GM23338 (cell line): ENCODE measurements at regions not wholly inside any gene's neighbourhood (a gene's known extent, or its start where the extent isn't known, plus 50 kb on each side); places are given as distances from the start of the nearest gene placed in this dataset.

Source experiments
- ATAC-seq: fragments of 200-7000 bp; cut with Tn5 transposase; 3 replicates; pipeline ENCODE4 v1.9.1; 2020
- DNase-seq: peaks from one replicate; pipeline ENCODE4 v3.0.0-alpha.2; 2015; ENCODE audit warnings: low spot score
- H2AFZ ChIP-seq: fragments of 200-600 bp; sonication (generic); 2 replicates; pipeline ENCODE4 v1.8.0; 2016; ENCODE audit warnings: antibody characterized with exemption, mild to moderate bottlenecking, moderate library complexity
- H3F3A ChIP-seq: fragments of 200-600 bp; sonication (generic); replicated peaks from 2 replicates; pipeline ENCODE4 v1.8.0; 2017; ENCODE audit warnings: antibody characterized with exemption, mixed run types, low read depth
- H3K27ac ChIP-seq: fragments of 200-600 bp; sonication (generic); 2 replicates; pipeline ENCODE4 v1.6.1; 2016; ENCODE audit warnings: low read depth
- H3K27me3 ChIP-seq: fragments of 200-600 bp; sonication (generic); 2 replicates; pipeline ENCODE4 v1.8.0; 2016; ENCODE audit warnings: mild to moderate bottlenecking, mixed run types, moderate library complexity; ENCODE audit not compliant: insufficient read depth
- H3K36me3 ChIP-seq: fragments of 200-600 bp; sonication (generic); 2 replicates; pipeline ENCODE4 v1.8.0; 2016; ENCODE audit warnings: mild to moderate bottlenecking; ENCODE audit not compliant: insufficient read depth
- H3K4me1 ChIP-seq: fragments of 200-600 bp; sonication (generic); 2 replicates; pipeline ENCODE4 v1.8.0; 2016; ENCODE audit warnings: mild to moderate bottlenecking, moderate library complexity; ENCODE audit not compliant: insufficient read depth
- H3K4me2 ChIP-seq: fragments of 200-600 bp; sonication (generic); 2 replicates; pipeline ENCODE4 v1.7.1; 2017; ENCODE audit warnings: mixed run types
- H3K4me3 ChIP-seq: fragments of 200-600 bp; sonication (generic); 2 replicates; pipeline ENCODE4 v1.6.1; 2016; ENCODE audit warnings: mixed run types
- H3K79me2 ChIP-seq: fragments of 200-600 bp; sonication (generic); replicated peaks from 2 replicates; pipeline ENCODE4 v1.8.0; 2017; ENCODE audit warnings: mild to moderate bottlenecking; ENCODE audit not compliant: insufficient read depth
- H3K9me2 ChIP-seq: fragments of 200-600 bp; sonication (generic); 2 replicates; pipeline ENCODE4 v1.8.0; 2017; ENCODE audit not compliant: insufficient read depth
- H4K20me1 ChIP-seq: fragments of 200-600 bp; sonication (generic); replicated peaks from 2 replicates; pipeline ENCODE4 v1.8.0; 2017; ENCODE audit warnings: mild to moderate bottlenecking; ENCODE audit not compliant: insufficient read depth
- H3K27ac Mint-ChIP-seq: 2 replicates; pipeline ENCODE4 v1.8.0; 2020; ENCODE audit warnings: inconsistent platforms, mild to moderate bottlenecking, moderate library complexity, mixed read lengths
- H3K27me3 Mint-ChIP-seq: 3 replicates; pipeline ENCODE4 v1.8.0; 2022; ENCODE audit warnings: low read depth, mild to moderate bottlenecking, moderate library complexity, mixed read lengths, inconsistent platforms; ENCODE audit not compliant: insufficient read depth, poor library complexity
- H3K36me3 Mint-ChIP-seq: 3 replicates; pipeline ENCODE4 v1.8.0; 2021; ENCODE audit warnings: low read depth, mild to moderate bottlenecking, inconsistent platforms, moderate library complexity, mixed read lengths
- H3K4me1 Mint-ChIP-seq: 3 replicates; pipeline ENCODE4 v1.8.0; 2020; ENCODE audit warnings: mild to moderate bottlenecking, inconsistent platforms, mixed read lengths
- H3K4me3 Mint-ChIP-seq: 3 replicates; pipeline ENCODE4 v1.8.0; 2021; ENCODE audit warnings: moderate library complexity, mild to moderate bottlenecking, inconsistent platforms, mixed read lengths
- H3K9me3 Mint-ChIP-seq: 3 replicates; pipeline ENCODE4 v1.8.0; 2020; ENCODE audit warnings: moderate library complexity, mild to moderate bottlenecking, inconsistent platforms, mixed read lengths
- CREB1 ChIP-seq: fragments of 250-450 bp; sonication (Bioruptor Pico); IDR thresholded peaks from 2 replicates; pipeline ENCODE4 v1.5.0; 2020; ENCODE audit warnings: low read depth, mild to moderate bottlenecking, moderate library complexity
- EZH2phosphoT487 ChIP-seq: fragments of 200-600 bp; sonication (generic); IDR thresholded peaks from one replicate; pipeline ENCODE4 v1.8.1; 2018; ENCODE audit warnings: antibody characterized with exemption; ENCODE audit not compliant: unreplicated experiment
- JUNB ChIP-seq: IDR thresholded peaks from one replicate; pipeline ENCODE4 v1.6.1; 2016; ENCODE audit warnings: antibody characterized with exemption; ENCODE audit not compliant: unreplicated experiment
- NANOG ChIP-seq: IDR thresholded peaks from 2 replicates; pipeline ENCODE4 v1.6.1; 2016; ENCODE audit warnings: antibody characterized with exemption, borderline replicate concordance
- POLR2AphosphoS5 ChIP-seq: IDR thresholded peaks from 2 replicates; pipeline ENCODE4 v1.6.1; 2016; ENCODE audit warnings: antibody characterized with exemption, low read depth
- STAT1 ChIP-seq: IDR thresholded peaks from one replicate; pipeline ENCODE4 v1.6.1; 2016; ENCODE audit warnings: antibody characterized with exemption; ENCODE audit not compliant: unreplicated experiment
- ZNF114 ChIP-seq: fragments of 250-450 bp; sonication (Bioruptor Pico); IDR thresholded peaks from 2 replicates; pipeline ENCODE4 v1.5.0; 2020; ENCODE audit warnings: mild to moderate bottlenecking, moderate library complexity
- ZNF331 ChIP-seq: fragments of 250-450 bp; sonication (Bioruptor Pico); IDR thresholded peaks from 2 replicates; pipeline ENCODE4 v1.5.0; 2020; ENCODE audit warnings: low read depth, mild to moderate bottlenecking, moderate library complexity
- TF ChIP-seq, protein P1 (sequence below): IDR thresholded peaks from one replicate; pipeline ENCODE4 v1.6.1; 2018; ENCODE audit warnings: antibody characterized with exemption; ENCODE audit not compliant: unreplicated experiment
- TF ChIP-seq, protein P2 (sequence below): IDR thresholded peaks from 2 replicates; pipeline ENCODE4 v1.6.1; 2016; ENCODE audit warnings: antibody characterized with exemption

DNA sequence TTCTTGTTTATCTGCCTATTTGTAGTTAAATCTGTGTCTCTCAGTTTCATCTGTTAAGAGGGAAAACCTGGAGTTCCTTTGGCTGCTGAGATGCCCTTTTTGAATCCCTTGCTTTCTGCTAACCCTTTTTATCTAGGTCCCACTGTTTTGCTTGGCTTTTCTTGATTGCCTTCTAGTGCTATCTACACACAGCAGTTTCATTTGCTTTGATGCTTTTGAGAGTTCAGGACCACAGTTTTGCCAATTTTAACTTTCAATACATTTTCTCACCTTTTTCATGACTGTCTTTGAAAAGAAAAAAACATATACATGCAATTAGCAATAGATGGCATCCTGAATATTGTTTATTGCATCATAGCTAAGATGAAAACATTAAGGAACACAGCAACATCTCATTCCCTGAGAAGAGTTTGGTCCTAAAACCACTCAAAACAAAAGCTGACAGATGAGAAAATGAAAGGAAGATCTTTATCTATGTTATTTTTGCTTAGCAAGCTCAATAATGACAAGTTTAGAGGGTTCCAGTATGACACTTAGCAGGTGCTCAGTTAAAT lies 241.4 kb upstream of the MEX3C start:
- Mint-ChIP-seq H3K9me3 (no peaks in the 10 kb centered on the region), H3K4me3 (no peak overlapping the region), H3K27me3 (no peaks in the 10 kb centered on the region), H3K4me1 (peaks cover 3% of the 10 kb centered on the region; the same call in 1 of the 3 replicates), H3K36me3 (no peaks in the 10 kb centered on the region), H3K27ac (no peak overlapping the region)
- Histone ChIP-seq H3K36me3 (no peaks in the 10 kb centered on the region), H3K79me2 (no peaks in the 10 kb centered on the region), H2AFZ (peak overlapping the region; percentile 20; the same call in 1 of the 2 replicates), H3K4me1 (no peaks in the 10 kb centered on the region), H3K27ac (no peak overlapping the region), H3K4me2 (no peak overlapping the region), H3F3A (no peaks in the 10 kb centered on the region), H4K20me1 (no peaks in the 10 kb centered on the region), H3K27me3 (no peaks in the 10 kb centered on the region), H3K4me3 (no peak overlapping the region), H3K9me2 (peaks cover 9% of the 10 kb centered on the region)
- no peak for TF ChIP-seq ZNF114 (CRISPR knock-in tag)
- TF ChIP-seq, protein P1, sequence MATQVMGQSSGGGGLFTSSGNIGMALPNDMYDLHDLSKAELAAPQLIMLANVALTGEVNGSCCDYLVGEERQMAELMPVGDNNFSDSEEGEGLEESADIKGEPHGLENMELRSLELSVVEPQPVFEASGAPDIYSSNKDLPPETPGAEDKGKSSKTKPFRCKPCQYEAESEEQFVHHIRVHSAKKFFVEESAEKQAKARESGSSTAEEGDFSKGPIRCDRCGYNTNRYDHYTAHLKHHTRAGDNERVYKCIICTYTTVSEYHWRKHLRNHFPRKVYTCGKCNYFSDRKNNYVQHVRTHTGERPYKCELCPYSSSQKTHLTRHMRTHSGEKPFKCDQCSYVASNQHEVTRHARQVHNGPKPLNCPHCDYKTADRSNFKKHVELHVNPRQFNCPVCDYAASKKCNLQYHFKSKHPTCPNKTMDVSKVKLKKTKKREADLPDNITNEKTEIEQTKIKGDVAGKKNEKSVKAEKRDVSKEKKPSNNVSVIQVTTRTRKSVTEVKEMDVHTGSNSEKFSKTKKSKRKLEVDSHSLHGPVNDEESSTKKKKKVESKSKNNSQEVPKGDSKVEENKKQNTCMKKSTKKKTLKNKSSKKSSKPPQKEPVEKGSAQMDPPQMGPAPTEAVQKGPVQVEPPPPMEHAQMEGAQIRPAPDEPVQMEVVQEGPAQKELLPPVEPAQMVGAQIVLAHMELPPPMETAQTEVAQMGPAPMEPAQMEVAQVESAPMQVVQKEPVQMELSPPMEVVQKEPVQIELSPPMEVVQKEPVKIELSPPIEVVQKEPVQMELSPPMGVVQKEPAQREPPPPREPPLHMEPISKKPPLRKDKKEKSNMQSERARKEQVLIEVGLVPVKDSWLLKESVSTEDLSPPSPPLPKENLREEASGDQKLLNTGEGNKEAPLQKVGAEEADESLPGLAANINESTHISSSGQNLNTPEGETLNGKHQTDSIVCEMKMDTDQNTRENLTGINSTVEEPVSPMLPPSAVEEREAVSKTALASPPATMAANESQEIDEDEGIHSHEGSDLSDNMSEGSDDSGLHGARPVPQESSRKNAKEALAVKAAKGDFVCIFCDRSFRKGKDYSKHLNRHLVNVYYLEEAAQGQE = no peak
- no peak for TF ChIP-seq JUNB
- no peak for TF ChIP-seq CREB1 (CRISPR knock-in tag)
- ATAC-seq = no peak
- no peak for DNase-seq

DNA sequence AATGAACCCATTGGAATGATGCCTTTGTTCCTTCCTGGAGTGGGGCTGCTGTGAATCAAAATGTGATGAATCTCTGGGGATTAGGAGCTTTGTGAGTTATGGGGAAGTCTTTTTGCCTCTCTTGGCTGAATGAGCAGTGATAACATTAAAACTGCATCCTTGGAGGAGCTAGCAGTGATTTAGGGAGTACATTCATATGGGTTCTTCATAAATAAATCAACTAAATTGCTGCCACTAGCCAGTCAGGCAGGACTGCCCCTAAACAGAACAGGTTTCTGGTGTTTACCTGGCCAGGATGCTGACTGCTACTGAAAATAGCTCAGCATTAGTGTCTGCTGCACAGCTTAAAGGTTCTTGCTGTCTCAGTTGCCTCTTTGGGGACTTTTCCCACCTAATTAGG lies 244.5 kb upstream of the MEX3C start:
- Histone ChIP-seq H3K4me3 (no peak overlapping the region), H3K36me3 (no peaks in the 10 kb centered on the region), H3K27me3 (no peaks in the 10 kb centered on the region), H3K4me1 (no peaks in the 10 kb centered on the region), H3K27ac (no peak overlapping the region), H4K20me1 (no peaks in the 10 kb centered on the region), H3K4me2 (no peak overlapping the region), H3K79me2 (no peaks in the 10 kb centered on the region), H3K9me2 (peaks cover 9% of the 10 kb centered on the region), H2AFZ (peak overlapping the region; percentile 75; the same call in 1 of the 2 replicates), H3F3A (no peaks in the 10 kb centered on the region)
- H3K9me3 Mint-ChIP-seq = no peaks in the 10 kb centered on the region
- ATAC-seq (no peak), DNase-seq (no peak)
- H3K27me3 Mint-ChIP-seq = no peaks in the 10 kb centered on the region
- H3K36me3 Mint-ChIP-seq = no peaks in the 10 kb centered on the region
- H3K4me1 Mint-ChIP-seq = peaks cover 11% of the 10 kb centered on the region
- H3K4me3 Mint-ChIP-seq = no peak overlapping the region
- H3K27ac Mint-ChIP-seq = no peak overlapping the region
- TF ChIP-seq POLR2AphosphoS5 (no peak), STAT1 (no peak), EZH2phosphoT487 (no peak), NANOG (no peak), ZNF331 (no peak)
- TF ChIP-seq, protein P1 = no peak
- TF ChIP-seq, protein P2, sequence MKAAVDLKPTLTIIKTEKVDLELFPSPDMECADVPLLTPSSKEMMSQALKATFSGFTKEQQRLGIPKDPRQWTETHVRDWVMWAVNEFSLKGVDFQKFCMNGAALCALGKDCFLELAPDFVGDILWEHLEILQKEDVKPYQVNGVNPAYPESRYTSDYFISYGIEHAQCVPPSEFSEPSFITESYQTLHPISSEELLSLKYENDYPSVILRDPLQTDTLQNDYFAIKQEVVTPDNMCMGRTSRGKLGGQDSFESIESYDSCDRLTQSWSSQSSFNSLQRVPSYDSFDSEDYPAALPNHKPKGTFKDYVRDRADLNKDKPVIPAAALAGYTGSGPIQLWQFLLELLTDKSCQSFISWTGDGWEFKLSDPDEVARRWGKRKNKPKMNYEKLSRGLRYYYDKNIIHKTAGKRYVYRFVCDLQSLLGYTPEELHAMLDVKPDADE = no peak
